Esophagus squamous epithelium (tissue), 5 donors: ENCODE measurements at regions not wholly inside any gene's neighbourhood (a gene's known extent, or its start where the extent isn't known, plus 50 kb on each side); places are given as distances from the start of the nearest gene placed in this dataset.

ENCODE experiments used
- DNase-seq: peaks from one replicate; lab custom pipeline; 2025; lab: John Stamatoyannopoulos, UW
- H3K27ac ChIP-seq, 4 donors: fragments of 200-600 bp; sonication (generic); one replicate each; pipeline ENCODE4 v1.5.1; 2016 to 2019; ENCODE audit warnings: mild to moderate bottlenecking in 1 of 4
- H3K27me3 ChIP-seq, 4 donors: fragments of 200-600 bp; sonication (generic); 1 replicate in 3 of 4; 2 replicates in 1 of 4; pipeline versions ENCODE4 v1.5.1 to v1.6.0; 2017 to 2021; ENCODE audit warnings: antibody characterized with exemption in 1 of 4
- H3K36me3 ChIP-seq, 3 donors: fragments of 200-600 bp; sonication (generic); one replicate each; pipeline ENCODE4 v1.5.1; 2016 to 2019
- H3K4me1 ChIP-seq, 3 donors: fragments of 200-600 bp; sonication (generic); one replicate each; pipeline ENCODE4 v1.5.1; 2017 to 2019
- H3K4me3 ChIP-seq, 4 donors: fragments of 200-600 bp; sonication (generic); 1 replicate in 3 of 4; 2 replicates in 1 of 4; pipeline ENCODE4 v1.5.1; 2016 to 2019; ENCODE audit warnings: mild to moderate bottlenecking in 2 of 4, moderate library complexity in 1 of 4
- H3K9me3 ChIP-seq, 3 donors: fragments of 200-600 bp; sonication (generic); one replicate each; pipeline ENCODE4 v1.5.1; 2016 to 2019
- CTCF ChIP-seq, 6 experiments: fragments of 450-650 bp in 4 of 6; fragments of 200-600 bp in 2 of 6; sonication (generic) in 2 of 6; IDR thresholded peaks; one replicate each; pipeline ENCODE4 v1.5.1; 2016 to 2019; ENCODE audit warnings: antibody characterized with exemption in 6 of 6, mild to moderate bottlenecking in 4 of 6, moderate library complexity in 4 of 6
- POLR2A ChIP-seq, 4 donors: fragments of 450-650 bp; IDR thresholded peaks; one replicate each; pipeline ENCODE4 v1.6.1; 2017; ENCODE audit warnings: antibody characterized with exemption in 4 of 4, mild to moderate bottlenecking in 4 of 4, moderate library complexity in 3 of 4
- WGBS, 2 donors: methylation state at CpG; one replicate each; pipeline ENCODE4 v1.1.5; 2018; 5-methylcytosine and 5-hydroxymethylcytosine counted together
- intact Hi-C: fragments of 100-400 bp; cut with DNase I; formaldehyde crosslinking; loops from one replicate; pipeline ENCODE4 v1.15.0; 2022
- donor health status: DM: yes; HTN: yes; CAD: no.

- Histone ChIP-seq H3K4me1 (no peaks in the 10 kb centered on the region), H3K9me3 (peaks cover 0 to 17% (median 0%) of the 10 kb centered on the region in 3 donors), H3K36me3 (no peaks in the 10 kb centered on the region), H3K27me3 (no peaks in the 10 kb centered on the region), H3K4me3 (no peak overlapping the region), H3K27ac (no peak overlapping the region)
- intact Hi-C loops, result no loop called here
- 51 to 63% methylated on average over 3 of the region's 3 CpGs for WGBS, 2 donors
- TF ChIP-seq CTCF (IDR thresholded peaks at IDR 0.05) (no peak), POLR2A (IDR thresholded peaks at IDR 0.05) (no peak)
- no peak for DNase-seq
Measured at GRCh38 chr17:70968302-70968701, 799.0 kb downstream of the KCNJ2 start.

GRCh38 chr17:70969521-70970034 is 800.2 kb downstream of the KCNJ2 start:
- WGBS, 2 donors, result 73 to 75% methylated on average over 6 of the region's 6 CpGs
- intact Hi-C loops, result no loop called here
- TF ChIP-seq CTCF (IDR thresholded peaks at IDR 0.05) (no peak), POLR2A (IDR thresholded peaks at IDR 0.05) (no peak)

GRCh38 chr17:70976447-70976846 is 807.1 kb downstream of the KCNJ2 start:
- Histone ChIP-seq H3K4me1 (no peaks in the 10 kb centered on the region), H3K36me3 (no peaks in the 10 kb centered on the region), H3K27ac (no peak overlapping the region), H3K27me3 (no peaks in the 10 kb centered on the region), H3K4me3 (no peak overlapping the region), H3K9me3 (no peaks in the 10 kb centered on the region)
- DNase-seq, result no peak
- intact Hi-C loops, result no loop called here
- no peak for TF ChIP-seq POLR2A (IDR thresholded peaks at IDR 0.05)

More at GRCh38 chr17:70969521-70970034, 800.2 kb downstream of the KCNJ2 start:
- Histone ChIP-seq H3K27me3 (no peaks in the 10 kb centered on the region), H3K9me3 (peaks cover 0 to 17% (median 0%) of the 10 kb centered on the region in 3 donors), H3K27ac (no peak overlapping the region), H3K4me3 (no peak overlapping the region), H3K4me1 (no peaks in the 10 kb centered on the region), H3K36me3 (no peaks in the 10 kb centered on the region)
- no peak for DNase-seq

GRCh38 chr17:70984873-70985272 is 815.5 kb downstream of the KCNJ2 start:
- Histone ChIP-seq H3K4me1 (no peaks in the 10 kb centered on the region), H3K27ac (no peak overlapping the region), H3K9me3 (peaks cover 0 to 16% (median 11%) of the 10 kb centered on the region in 3 donors), H3K36me3 (no peaks in the 10 kb centered on the region), H3K4me3 (no peak overlapping the region), H3K27me3 (no peaks in the 10 kb centered on the region)
- DNase-seq, result no peak
- no peak for TF ChIP-seq POLR2A (IDR thresholded peaks at IDR 0.05)
- no peak for TF ChIP-seq CTCF (IDR thresholded peaks at IDR 0.05)
- 83 to 97% methylated on average over 3 of the region's 3 CpGs for WGBS, 2 donors
- intact Hi-C loops, result no loop called here

GRCh38 chr17:70987867-70988340 is 818.6 kb downstream of the KCNJ2 start:
- TF ChIP-seq CTCF (IDR thresholded peaks at IDR 0.05) (no peak), POLR2A (IDR thresholded peaks at IDR 0.05) (no peak)
- intact Hi-C loops, result no loop called here
- WGBS, 2 donors, result 33 to 35% methylated on average over 4 of the region's 4 CpGs

More at GRCh38 chr17:70987867-70988340, 818.6 kb downstream of the KCNJ2 start:
- H3K27ac ChIP-seq, result no peak overlapping the region
- no peaks in the 10 kb centered on the region for H3K36me3 ChIP-seq
- H3K4me3 ChIP-seq, result no peak overlapping the region
- peaks cover 0 to 16% (median 11%) of the 10 kb centered on the region in 3 donors for H3K9me3 ChIP-seq
- H3K27me3 ChIP-seq, result no peaks in the 10 kb centered on the region
- no peak for DNase-seq
- H3K4me1 ChIP-seq, result no peaks in the 10 kb centered on the region
